Medulla oblongata (tissue), 1 donor: ENCODE measurements at regions not wholly inside any gene's neighbourhood (a gene's known extent, or its start where the extent isn't known, plus 50 kb on each side); places are given as distances from the start of the nearest gene placed in this dataset.
"Not testable (repeated sequence)": the region's sequence is repeated elsewhere in the genome, so short reads cannot be mapped to it uniquely, and the experiment has no call there.

Experiments
- DNase-seq: peaks from one replicate; pipeline ENCODE4 v3.0.0-alpha.2; 2015; ENCODE audit errors: extremely low spot score

DNA sequence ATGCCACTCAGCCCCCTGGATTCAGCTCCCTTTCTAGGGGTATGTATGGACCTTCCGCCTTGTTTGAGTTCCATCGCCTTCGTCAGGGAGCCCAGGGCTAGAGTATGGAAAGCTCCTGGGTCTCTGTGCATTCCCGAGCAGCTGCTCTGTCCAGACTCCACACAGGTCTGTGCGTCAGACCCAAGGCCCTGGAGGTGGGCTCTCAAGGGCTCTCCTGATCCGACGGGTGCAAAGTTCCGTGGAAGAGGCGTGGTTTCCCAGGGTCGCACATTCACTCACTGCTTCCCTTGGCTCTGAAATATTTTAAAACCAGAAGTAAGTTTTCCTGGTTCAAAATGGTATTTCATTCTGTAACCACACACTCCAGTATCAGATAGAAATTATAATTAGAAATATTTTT lies 863.2 kb downstream of the TRIML1 start:
- DNase-seq, result no peak

GRCh38 chr4:189010452-189011217 lies 871.4 kb downstream of the TRIML1 start:
- not testable (repeated sequence) for DNase-seq

DNA sequence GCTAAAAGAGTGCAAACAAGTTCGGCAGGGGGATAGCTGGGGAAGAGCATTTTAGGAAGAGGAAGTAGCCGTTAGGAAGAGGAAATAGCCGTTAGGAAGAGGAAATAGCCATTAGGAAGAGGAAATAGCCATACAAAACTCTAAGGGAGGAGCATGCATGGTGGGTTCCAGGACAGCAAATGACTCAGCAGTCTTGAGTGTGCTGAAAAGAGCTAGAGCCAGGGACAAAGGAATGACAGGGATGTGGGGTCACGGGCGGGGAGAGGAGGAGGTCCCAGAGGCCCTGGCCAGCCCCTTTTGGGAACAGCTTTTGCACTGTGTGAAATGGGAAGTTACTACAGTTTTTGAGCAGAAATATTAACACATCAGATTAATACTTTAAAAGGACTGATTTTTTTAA lies 882.6 kb downstream of the TRIML1 start:
- no peak for DNase-seq

DNA sequence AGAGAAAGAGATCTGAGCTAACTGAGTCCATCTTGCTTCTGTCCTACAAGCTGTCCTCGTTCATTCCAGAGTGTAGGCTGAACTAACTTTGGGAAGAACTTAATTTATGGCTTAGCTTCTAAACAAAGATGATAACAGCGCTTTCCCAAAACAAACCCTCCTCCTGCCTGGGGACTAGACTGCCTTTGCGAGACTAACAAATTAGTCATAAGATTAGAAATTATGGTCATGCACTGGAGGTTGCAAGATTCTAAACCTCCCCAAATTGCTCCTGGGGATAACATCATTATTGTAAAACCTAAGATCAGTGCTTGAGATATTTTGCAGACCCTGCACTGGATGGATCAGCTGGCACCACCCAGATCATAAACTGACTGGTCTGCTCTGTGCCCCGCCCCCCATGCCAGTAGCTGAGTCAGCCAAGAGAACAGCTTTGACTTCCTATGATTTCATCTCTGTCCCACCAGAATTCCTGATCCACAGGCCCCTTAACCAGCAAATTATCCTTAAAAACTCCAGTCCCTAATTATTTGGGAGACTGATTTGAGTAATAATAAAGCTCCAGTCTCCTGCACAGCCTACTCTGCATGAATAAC lies 883.3 kb downstream of the TRIML1 start:
- DNase-seq, result no peak

DNA sequence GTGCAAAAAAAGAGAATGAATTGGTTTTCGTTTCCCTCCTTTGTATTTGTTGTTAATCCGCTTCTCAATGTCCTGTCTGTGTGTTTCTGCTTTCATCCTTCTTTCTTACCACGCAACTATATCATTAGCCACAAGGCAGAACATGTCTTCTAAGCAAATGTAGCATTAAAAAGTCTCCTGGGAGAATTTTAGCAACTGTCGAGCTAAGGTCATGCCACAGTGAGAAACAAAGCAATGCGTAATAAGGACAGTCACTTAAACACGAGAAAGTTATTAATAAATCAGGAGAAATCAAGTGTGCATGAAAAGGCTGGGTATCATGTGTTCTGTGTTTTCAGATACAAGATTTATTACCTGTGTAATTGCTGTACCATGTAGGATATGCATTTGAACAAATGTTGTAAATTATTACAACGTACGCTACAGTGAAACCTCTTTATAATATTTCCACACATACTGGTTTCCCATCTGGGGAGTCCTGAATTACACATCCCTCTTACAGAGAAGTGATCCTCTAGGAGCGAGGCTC lies 890.8 kb downstream of the TRIML1 start:
- DNase-seq, result no peak

DNA sequence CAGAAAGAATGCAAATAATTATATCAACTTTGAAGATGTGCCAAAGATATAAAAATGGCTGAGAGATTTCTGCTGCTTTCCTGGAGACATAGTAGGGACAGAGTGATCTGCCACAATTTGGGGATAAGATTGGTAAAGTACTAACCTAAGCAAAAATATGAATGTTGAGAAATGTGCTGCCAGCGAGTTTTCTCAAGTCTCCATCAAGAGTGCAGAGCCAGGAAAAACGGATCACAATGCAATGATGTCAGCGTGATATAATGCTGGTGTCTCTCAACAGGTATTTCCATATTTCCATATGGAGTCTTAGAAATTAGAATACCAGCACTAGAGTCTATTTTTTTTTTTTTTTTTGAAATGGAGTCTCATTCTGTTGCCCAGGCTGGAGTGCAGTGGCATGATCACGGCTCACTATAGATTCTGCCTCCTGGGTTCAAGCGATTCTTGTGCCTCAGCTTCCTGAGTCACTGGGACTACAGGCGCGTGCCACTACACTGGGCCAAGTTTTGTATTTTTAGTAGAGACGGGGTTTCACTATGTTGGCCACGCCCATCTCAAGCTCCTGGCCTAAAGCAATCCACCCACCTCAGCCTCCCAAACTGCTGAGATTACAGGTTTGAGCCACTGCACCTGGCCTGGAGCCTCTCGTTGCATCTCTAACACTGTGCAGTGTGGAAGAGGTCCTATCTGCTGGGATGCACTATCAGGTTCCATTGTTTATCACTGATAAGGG lies 893.5 kb downstream of the TRIML1 start:
- DNase-seq, result no peak

DNA sequence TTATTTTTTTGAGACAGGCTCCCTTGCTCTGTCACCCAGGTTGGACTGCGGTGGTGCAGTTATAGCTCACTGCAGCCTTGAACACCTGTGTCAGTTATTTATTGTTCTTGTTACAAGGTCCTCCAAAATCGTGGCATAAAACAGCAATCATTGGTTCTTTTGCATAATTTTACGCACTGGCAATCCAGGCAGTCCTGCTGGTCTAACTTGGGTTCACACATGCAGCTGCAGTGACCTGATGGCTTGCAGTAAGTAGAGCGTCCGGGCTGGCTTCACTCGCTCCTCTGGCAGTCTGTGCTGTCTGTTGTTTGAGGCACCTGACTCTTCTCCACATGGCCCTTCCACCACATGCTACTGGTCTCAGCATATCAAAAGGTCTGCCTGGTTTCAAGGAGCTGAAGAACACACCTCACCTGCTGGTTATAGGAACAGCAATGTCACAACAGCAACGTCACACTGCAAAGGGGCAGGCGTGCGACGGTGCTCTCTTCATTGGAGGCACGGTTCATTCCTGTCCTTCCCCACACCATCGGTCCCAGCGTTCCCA lies 894.6 kb downstream of the TRIML1 start:
- DNase-seq, result no peak

DNA sequence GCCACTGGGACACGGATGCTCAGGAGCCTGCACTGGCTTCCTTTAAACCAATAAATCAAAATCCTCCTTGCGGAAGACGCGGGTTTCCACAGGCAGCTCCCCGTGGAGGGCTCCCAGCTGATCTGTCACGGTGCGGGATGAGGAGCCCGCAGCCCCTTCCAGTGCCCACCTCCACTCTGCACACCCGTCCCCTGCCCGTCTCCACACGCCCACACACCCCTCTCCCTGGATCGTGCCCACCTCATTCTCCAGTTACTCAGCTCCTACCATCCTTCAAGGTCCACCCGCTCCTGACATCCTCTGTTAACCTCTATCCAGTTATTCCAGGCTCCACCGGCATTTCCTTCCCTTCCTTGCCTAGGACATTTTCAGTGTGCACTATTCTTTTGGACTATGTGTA lies 895.9 kb downstream of the TRIML1 start:
- DNase-seq, result no peak

GRCh38 chr4:189035654-189036053 lies 896.4 kb downstream of the TRIML1 start:
- DNase-seq, result no peak

DNA sequence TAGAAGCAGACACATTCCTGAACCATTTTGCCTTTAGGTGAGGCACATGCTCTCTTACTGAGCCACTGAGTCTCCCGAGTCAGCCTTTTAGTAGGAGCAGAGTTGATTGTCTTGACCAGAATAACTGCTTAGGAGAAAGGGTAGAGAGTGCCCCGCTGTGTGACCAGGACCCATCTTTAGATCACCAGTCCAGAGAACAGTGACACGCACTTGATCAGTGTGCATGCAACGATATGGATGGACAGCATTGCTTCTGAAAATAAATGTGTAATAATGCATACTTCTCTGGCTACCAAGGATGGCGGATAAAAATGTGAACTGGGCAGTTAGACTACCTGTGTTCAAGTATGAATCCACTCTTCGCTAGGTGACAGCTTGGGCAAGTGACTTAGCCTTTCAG lies 897.7 kb downstream of the TRIML1 start:
- DNase-seq, result no peak

- DNase-seq, result no peak
These were observed 894.0 kb upstream of the FRG1 start for GRCh38 chr4:189046642-189047041.

GRCh38 chr4:189048119-189048518 lies 892.6 kb upstream of the FRG1 start:
- no peak for DNase-seq

DNA sequence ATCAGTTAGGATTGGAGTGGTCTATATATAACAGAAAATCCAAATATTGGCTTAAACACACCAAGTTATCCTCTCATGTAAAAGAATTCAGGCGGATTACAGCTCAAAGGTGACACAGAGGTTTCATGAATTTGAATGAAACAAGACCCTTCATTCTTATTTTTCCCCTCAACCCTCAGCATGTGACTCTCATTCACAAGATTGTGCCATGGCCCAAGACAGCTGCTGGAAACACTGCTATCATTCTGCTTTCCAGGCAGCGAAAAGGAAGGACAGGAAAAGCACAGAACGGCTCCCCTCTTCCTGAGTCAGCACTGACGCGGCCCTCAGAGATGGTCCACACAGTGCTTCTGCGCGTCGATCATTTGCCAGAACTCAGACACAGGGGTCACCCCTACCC lies 891.0 kb upstream of the FRG1 start:
- DNase-seq, result no peak

GRCh38 chr4:189050643-189051042 lies 890.0 kb upstream of the FRG1 start:
- DNase-seq, result no peak

- no peak for DNase-seq
These were observed 887.1 kb upstream of the FRG1 start for GRCh38 chr4:189053621-189054020.

- DNase-seq, result no peak
These were observed 880.6 kb upstream of the FRG1 start for GRCh38 chr4:189060104-189060503.

GRCh38 chr4:189062047-189062820 lies 878.4 kb upstream of the FRG1 start:
- DNase-seq, result no peak

- DNase-seq, result no peak
These were observed 870.9 kb upstream of the FRG1 start for GRCh38 chr4:189069772-189070171.

DNA sequence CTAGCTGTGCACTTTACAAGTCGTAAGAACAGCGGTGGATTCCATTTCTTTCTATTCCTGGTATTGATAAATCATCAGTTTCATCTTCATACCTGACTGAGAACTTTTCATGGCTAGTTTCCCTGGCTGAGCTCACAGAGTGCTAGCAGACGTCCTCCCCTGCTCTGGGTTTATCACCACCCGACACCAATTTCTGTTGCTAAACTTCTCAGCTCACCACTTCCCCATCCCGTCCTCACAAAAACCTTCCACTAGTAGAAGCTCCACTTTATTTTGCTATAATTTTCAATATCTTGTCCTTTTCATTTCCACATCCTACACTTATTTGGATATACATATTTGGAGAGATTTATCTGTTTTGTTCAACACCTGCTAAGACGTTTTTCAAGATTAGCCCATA lies 869.4 kb upstream of the FRG1 start:
- no peak for DNase-seq

- no peak for DNase-seq
These were observed 866.9 kb upstream of the FRG1 start for GRCh38 chr4:189073739-189074138.

DNA sequence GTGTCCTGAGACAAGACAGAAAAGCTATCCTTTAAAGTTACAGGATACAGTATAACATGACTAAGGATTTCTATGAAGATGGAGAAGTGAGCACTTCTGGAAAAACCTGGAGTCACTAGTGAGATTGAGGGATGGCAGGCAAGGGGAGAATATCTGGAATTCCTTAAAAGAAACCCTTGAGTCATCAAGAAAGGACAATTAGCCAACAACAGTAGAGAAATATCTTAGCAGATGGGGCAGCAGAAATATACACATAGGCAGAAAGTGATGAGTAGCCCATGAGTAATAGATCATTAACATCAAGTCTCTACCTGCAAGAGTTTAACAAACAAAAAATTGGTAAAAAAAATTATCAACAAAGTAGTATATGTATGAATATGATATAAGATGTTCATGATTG lies 858.8 kb upstream of the FRG1 start:
- DNase-seq, result no peak

- no peak for DNase-seq
These were observed 856.9 kb upstream of the FRG1 start for GRCh38 chr4:189083769-189084168.
